Thyroid gland (tissue), 4 donors: ENCODE measurements at regions not wholly inside any gene's neighbourhood (a gene's known extent, or its start where the extent isn't known, plus 50 kb on each side); places are given as distances from the start of the nearest gene placed in this dataset.

Source experiments
- DNase-seq, 2 donors: peaks; one replicate each; pipeline ENCODE4 v3.0.0-alpha.2; 2019
- H3K27ac ChIP-seq, 3 donors: fragments of 200-600 bp; sonication (generic); 1 replicate in 2 of 3; 2 replicates in 1 of 3; pipeline ENCODE4 v1.5.1; 2016 to 2019; ENCODE audit warnings: mild to moderate bottlenecking in 1 of 3, moderate library complexity in 1 of 3
- H3K27me3 ChIP-seq: fragments of 200-600 bp; sonication (generic); one replicate; pipeline ENCODE4 v1.5.1; 2019
- H3K36me3 ChIP-seq, 2 donors: fragments of 200-600 bp; sonication (generic); one replicate each; pipeline ENCODE4 v1.5.1; 2016 to 2019
- H3K4me1 ChIP-seq, 2 donors: fragments of 200-600 bp; sonication (generic); one replicate each; pipeline ENCODE4 v1.5.1; 2017 to 2019
- H3K4me3 ChIP-seq, 3 donors: fragments of 200-600 bp; sonication (generic); replicated peaks in 1 of 3; 1 replicate in 2 of 3; 2 replicates in 1 of 3; pipeline ENCODE4 v1.5.1; 2016; ENCODE audit warnings: mild to moderate bottlenecking in 1 of 3
- H3K9me3 ChIP-seq: fragments of 200-600 bp; sonication (generic); one replicate; pipeline ENCODE4 v1.5.1; 2017
- POLR2A ChIP-seq, 2 donors: fragments of 450-650 bp; IDR thresholded peaks; one replicate each; pipeline ENCODE4 v1.6.1; 2017; ENCODE audit warnings: antibody characterized with exemption in 2 of 2, mild to moderate bottlenecking in 2 of 2, moderate library complexity in 1 of 2
- WGBS, 2 donors: methylation state at CpG; one replicate each; pipeline ENCODE4 v1.1.5; 2017; 5-methylcytosine and 5-hydroxymethylcytosine counted together
- intact Hi-C: fragments of 100-400 bp; cut with DNase I; formaldehyde crosslinking; loops from one replicate; pipeline ENCODE4 v1.15.1; 2023
- TF ChIP-seq, protein P1 (sequence below), 6 experiments: fragments of 200-600 bp in 3 of 6; fragments of 450-650 bp in 3 of 6; sonication (generic) in 3 of 6; IDR thresholded peaks; one replicate each; pipeline ENCODE4 v1.5.1; 2016 to 2019; ENCODE audit warnings: antibody characterized with exemption in 6 of 6, mild to moderate bottlenecking in 2 of 6, inconsistent platforms in 1 of 6, moderate library complexity in 1 of 6

DNA sequence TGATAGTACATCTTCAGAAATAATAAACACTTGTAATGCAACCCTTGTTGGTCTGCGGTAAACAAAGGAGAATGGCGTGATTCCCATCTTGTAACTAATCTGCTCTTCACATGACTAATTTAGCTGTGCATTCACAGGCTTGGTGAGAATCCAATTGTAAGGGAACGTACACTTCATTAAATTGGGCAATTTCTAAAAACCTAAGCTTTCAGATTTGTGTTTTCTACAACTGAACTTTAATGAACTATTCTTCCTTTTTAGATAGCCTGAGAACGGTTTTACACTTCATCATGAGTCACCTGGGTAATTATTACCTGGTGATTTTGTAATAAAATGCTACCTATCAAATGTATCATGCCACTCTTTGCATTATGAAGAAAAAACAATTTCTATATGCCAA, 306.9 kb downstream of the KLF5 start:
- no peaks in the 10 kb centered on the region for H3K36me3 ChIP-seq
- 90 to 91% methylated on average over 4 of the region's 4 CpGs for WGBS, 2 donors
- no peaks in the 10 kb centered on the region for H3K9me3 ChIP-seq
- TF ChIP-seq POLR2A (IDR thresholded peaks at IDR 0.05) = no peak
- TF ChIP-seq, protein P1, sequence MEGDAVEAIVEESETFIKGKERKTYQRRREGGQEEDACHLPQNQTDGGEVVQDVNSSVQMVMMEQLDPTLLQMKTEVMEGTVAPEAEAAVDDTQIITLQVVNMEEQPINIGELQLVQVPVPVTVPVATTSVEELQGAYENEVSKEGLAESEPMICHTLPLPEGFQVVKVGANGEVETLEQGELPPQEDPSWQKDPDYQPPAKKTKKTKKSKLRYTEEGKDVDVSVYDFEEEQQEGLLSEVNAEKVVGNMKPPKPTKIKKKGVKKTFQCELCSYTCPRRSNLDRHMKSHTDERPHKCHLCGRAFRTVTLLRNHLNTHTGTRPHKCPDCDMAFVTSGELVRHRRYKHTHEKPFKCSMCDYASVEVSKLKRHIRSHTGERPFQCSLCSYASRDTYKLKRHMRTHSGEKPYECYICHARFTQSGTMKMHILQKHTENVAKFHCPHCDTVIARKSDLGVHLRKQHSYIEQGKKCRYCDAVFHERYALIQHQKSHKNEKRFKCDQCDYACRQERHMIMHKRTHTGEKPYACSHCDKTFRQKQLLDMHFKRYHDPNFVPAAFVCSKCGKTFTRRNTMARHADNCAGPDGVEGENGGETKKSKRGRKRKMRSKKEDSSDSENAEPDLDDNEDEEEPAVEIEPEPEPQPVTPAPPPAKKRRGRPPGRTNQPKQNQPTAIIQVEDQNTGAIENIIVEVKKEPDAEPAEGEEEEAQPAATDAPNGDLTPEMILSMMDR (IDR thresholded peaks at IDR 0.05) = no peak
- no peak for DNase-seq
- no peaks in the 10 kb centered on the region for H3K27me3 ChIP-seq
- H3K4me1 ChIP-seq = no peaks in the 10 kb centered on the region
- intact Hi-C loops = no loop called here
- no peak overlapping the region for H3K27ac ChIP-seq
- H3K4me3 ChIP-seq = no peak overlapping the region

DNA sequence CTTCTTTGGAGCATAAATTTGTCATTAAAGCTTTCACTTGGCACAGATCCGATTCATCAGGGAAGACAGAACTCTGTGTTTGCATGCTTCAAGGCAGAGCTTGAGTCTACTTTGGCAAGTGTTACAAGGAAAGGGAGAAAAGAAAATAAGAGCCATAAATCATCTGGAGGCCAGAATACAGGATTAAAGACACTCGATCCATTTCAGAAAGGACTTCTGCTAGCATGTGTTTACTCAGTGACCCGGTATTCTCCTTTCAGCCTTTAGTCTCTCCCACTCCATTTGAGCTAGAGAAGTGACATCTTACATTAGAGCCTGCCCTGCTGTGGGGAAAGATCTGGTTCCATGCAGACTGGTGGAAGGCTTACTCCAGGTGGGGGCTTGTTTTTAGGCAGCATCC, 306.4 kb downstream of the KLF5 start:
- 30 to 32% methylated on average over 3 of the region's 3 CpGs for WGBS, 2 donors

DNA sequence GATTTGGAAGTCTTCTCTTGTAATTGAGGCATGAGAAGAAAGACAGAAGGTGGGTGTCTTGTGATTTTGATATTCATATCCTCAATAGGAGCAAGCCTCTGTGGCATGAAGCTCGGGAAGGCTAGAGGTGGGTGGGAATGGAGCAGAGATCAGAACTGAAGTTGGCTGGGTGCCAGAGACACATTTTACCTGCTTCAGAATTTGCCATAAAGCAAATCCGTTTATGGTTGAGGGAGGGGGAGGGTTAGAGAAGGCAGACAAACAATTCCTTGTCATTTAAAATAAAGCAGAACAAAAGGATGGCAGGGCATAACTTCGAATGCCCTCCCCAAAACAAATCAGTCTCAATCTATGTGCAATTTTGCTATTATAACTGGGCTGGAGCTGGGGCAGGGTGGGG, 305.9 kb downstream of the KLF5 start:
- Histone ChIP-seq H3K4me3 (no peak overlapping the region), H3K27ac (no peak overlapping the region), H3K4me1 (no peaks in the 10 kb centered on the region), H3K9me3 (no peaks in the 10 kb centered on the region), H3K36me3 (no peaks in the 10 kb centered on the region), H3K27me3 (no peaks in the 10 kb centered on the region)
- DNase-seq = no peak
- 58 to 60% methylated on average over 3 of the region's 3 CpGs for WGBS, 2 donors
- no peak for TF ChIP-seq POLR2A (IDR thresholded peaks at IDR 0.05)
- TF ChIP-seq, protein P1 (IDR thresholded peaks at IDR 0.05) = no peak
- intact Hi-C loops = no loop called here

More for the DNA sequence above, 306.4 kb downstream of the KLF5 start:
- H3K36me3 ChIP-seq = no peaks in the 10 kb centered on the region
- TF ChIP-seq, protein P1 (IDR thresholded peaks at IDR 0.05) = no peak
- no peak for TF ChIP-seq POLR2A (IDR thresholded peaks at IDR 0.05)
- no peaks in the 10 kb centered on the region for H3K27me3 ChIP-seq
- H3K4me1 ChIP-seq = no peaks in the 10 kb centered on the region
- no peak overlapping the region for H3K27ac ChIP-seq
- H3K4me3 ChIP-seq = no peak overlapping the region
- no peak for DNase-seq
- intact Hi-C loops = no loop called here
- no peaks in the 10 kb centered on the region for H3K9me3 ChIP-seq

DNA sequence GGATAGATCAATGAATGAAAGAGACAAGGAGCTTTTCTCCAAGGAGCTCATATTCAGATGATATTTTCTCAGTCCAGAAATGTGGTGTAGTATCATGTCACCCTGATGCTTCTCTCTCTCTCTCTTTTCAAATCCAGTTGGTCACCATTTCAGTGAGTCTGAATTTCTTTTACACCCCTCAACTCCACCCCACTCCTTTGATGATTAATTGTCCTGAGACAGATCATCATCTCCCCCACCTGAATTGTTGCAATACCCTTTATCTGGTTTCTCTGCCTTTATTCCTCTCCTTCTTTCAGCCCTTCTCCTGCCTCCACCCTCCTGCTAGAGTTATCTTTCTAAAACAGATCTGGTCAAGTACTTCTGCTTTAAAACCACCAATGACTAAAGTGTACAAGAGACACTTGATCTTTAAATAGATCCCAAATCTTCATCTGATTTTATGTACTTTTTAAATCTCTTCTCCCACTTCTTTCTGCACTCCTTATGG, 299.8 kb downstream of the KLF5 start:
- no peak for TF ChIP-seq POLR2A (IDR thresholded peaks at IDR 0.05)
- TF ChIP-seq, protein P1 (IDR thresholded peaks at IDR 0.05) = no peak
- Histone ChIP-seq H3K4me3 (no peak overlapping the region), H3K36me3 (no peaks in the 10 kb centered on the region), H3K4me1 (no peaks in the 10 kb centered on the region), H3K27me3 (no peaks in the 10 kb centered on the region), H3K27ac (no peak overlapping the region), H3K9me3 (no peaks in the 10 kb centered on the region)
- no peak for DNase-seq
- intact Hi-C loops = no loop called here

DNA sequence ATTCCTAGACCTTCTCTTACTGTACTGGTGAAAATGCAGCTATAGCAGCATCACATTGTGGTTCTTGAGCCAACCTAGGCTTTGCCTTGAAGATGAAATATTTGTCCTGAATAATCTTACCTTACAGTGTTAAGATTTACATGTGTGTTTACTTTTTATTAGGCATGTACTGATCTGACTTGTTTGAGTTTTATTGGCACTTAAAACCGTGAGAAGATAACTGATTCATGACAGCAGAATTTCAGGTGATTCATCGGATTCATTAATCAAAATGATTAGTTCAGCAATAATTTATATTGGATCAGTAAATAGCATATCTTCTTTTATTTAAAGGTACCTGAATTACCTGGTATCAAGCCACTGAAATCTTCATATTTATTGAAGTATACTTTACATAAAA, 296.3 kb downstream of the KLF5 start:
- intact Hi-C loops = no loop called here
- Histone ChIP-seq H3K27ac (no peak overlapping the region), H3K4me1 (no peaks in the 10 kb centered on the region), H3K4me3 (no peak overlapping the region), H3K27me3 (no peaks in the 10 kb centered on the region), H3K36me3 (no peaks in the 10 kb centered on the region), H3K9me3 (no peaks in the 10 kb centered on the region)
- 91 to 93% methylated on average over 2 of the region's 2 CpGs for WGBS, 2 donors
- TF ChIP-seq, protein P1 (IDR thresholded peaks at IDR 0.05) = no peak
- no peak for TF ChIP-seq POLR2A (IDR thresholded peaks at IDR 0.05)
- no peak for DNase-seq
